ENCODE measurements at regions not wholly inside any gene's neighbourhood (a gene's known extent, or its start where the extent isn't known, plus 50 kb on each side); places are given as distances from the start of the nearest gene placed in this dataset.

GRCh38 chr1:175891783-175892309, 148.5 kb upstream of the TNR start:
- Histone ChIP-seq H3K9me3 (ENCODE audit: low read depth, low read length, poor library complexity, severe bottlenecking) (no peaks in the 10 kb centered on the region), H3K36me3 (ENCODE audit: insufficient read depth, low read length, poor library complexity, severe bottlenecking) (no peaks in the 10 kb centered on the region), H3K4me3 (ENCODE audit: low read depth, low read length, poor library complexity, severe bottlenecking) (no peak overlapping the region), H3K27ac (ENCODE audit: low read depth, low read length, poor library complexity, severe bottlenecking) (no peak overlapping the region), H3K4me1 (ENCODE audit: insufficient read depth, low read length, poor library complexity, severe bottlenecking) (no peaks in the 10 kb centered on the region), H3K27me3 (replicated peaks; ENCODE audit: insufficient read depth, low read depth, low read length, poor library complexity) (no peaks in the 10 kb centered on the region)
- no peak for DNase-seq (ENCODE audit: low spot score)
- no peak for TF ChIP-seq EZH2 (IDR thresholded peaks at IDR 0.05; ENCODE audit: borderline replicate concordance, low read depth, low read length, poor library complexity, severe bottlenecking)
- TF ChIP-seq CTCF (conservative IDR thresholded peaks at IDR 0.05; ENCODE audit: low read depth, low read length): no peak
- intact Hi-C loops (cut with micrococcal nuclease; ENCODE audit: unreplicated experiment): loop anchor here (10.0 kb wide), 1 partner anchor 183 kb away; no protein-coding TSS in a partner anchor
- ChIA-PET POLR2A (ENCODE audit: low non-redundant PET) (no interaction called here), CTCF (no interaction called here)
- BruUV-seq (replicated peaks): no TSS peak

- H3K4me1 ChIP-seq (ENCODE audit: insufficient read depth, low read length, poor library complexity, severe bottlenecking): no peaks in the 10 kb centered on the region
- BruUV-seq (replicated peaks): no TSS peak
- H3K27me3 ChIP-seq (replicated peaks; ENCODE audit: insufficient read depth, low read depth, low read length, poor library complexity): no peaks in the 10 kb centered on the region
- CTCF ChIA-PET: no interaction called here
- intact Hi-C loops (cut with micrococcal nuclease; ENCODE audit: unreplicated experiment): loop anchor here (10.0 kb wide), 1 partner anchor 184 kb away; no protein-coding TSS in a partner anchor
- H3K36me3 ChIP-seq (ENCODE audit: insufficient read depth, low read length, poor library complexity, severe bottlenecking): no peaks in the 10 kb centered on the region
- TF ChIP-seq CTCF (conservative IDR thresholded peaks at IDR 0.05; ENCODE audit: low read depth, low read length): no peak
- TF ChIP-seq EZH2 (IDR thresholded peaks at IDR 0.05; ENCODE audit: borderline replicate concordance, low read depth, low read length, poor library complexity, severe bottlenecking): no peak
- DNase-seq (ENCODE audit: low spot score): no peak
- no peaks in the 10 kb centered on the region for H3K9me3 ChIP-seq (ENCODE audit: low read depth, low read length, poor library complexity, severe bottlenecking)
- no peak overlapping the region for H3K4me3 ChIP-seq (ENCODE audit: low read depth, low read length, poor library complexity, severe bottlenecking)
- no peak overlapping the region for H3K27ac ChIP-seq (ENCODE audit: low read depth, low read length, poor library complexity, severe bottlenecking)
- POLR2A ChIA-PET (ENCODE audit: low non-redundant PET): no interaction called here
Measured at GRCh38 chr1:175890958-175891357, 147.6 kb upstream of the TNR start.

- ChIA-PET POLR2A (ENCODE audit: low non-redundant PET) (no interaction called here), CTCF (no interaction called here)
- Histone ChIP-seq H3K4me3 (ENCODE audit: low read depth, low read length, poor library complexity, severe bottlenecking) (no peak overlapping the region), H3K27me3 (replicated peaks; ENCODE audit: insufficient read depth, low read depth, low read length, poor library complexity) (no peaks in the 10 kb centered on the region), H3K4me1 (ENCODE audit: insufficient read depth, low read length, poor library complexity, severe bottlenecking) (no peaks in the 10 kb centered on the region), H3K36me3 (ENCODE audit: insufficient read depth, low read length, poor library complexity, severe bottlenecking) (no peaks in the 10 kb centered on the region), H3K27ac (ENCODE audit: low read depth, low read length, poor library complexity, severe bottlenecking) (no peak overlapping the region), H3K9me3 (ENCODE audit: low read depth, low read length, poor library complexity, severe bottlenecking) (no peaks in the 10 kb centered on the region)
- intact Hi-C loops (cut with micrococcal nuclease; ENCODE audit: unreplicated experiment): loop anchor here (10.0 kb wide), 4 partner anchors 185 to 735 kb away; no protein-coding TSS in a partner anchor
- TF ChIP-seq CTCF (conservative IDR thresholded peaks at IDR 0.05; ENCODE audit: low read depth, low read length) (no peak), EZH2 (IDR thresholded peaks at IDR 0.05; ENCODE audit: borderline replicate concordance, low read depth, low read length, poor library complexity, severe bottlenecking) (no peak)
- BruUV-seq (replicated peaks): no TSS peak
- no peak for DNase-seq (ENCODE audit: low spot score)
Measured at GRCh38 chr1:175889848-175890247, 146.5 kb upstream of the TNR start.

All from A673 (cell line).